ENCODE measurements at regions not wholly inside any gene's neighbourhood (a gene's known extent, or its start where the extent isn't known, plus 50 kb on each side); places are given as distances from the start of the nearest gene placed in this dataset.

DNA sequence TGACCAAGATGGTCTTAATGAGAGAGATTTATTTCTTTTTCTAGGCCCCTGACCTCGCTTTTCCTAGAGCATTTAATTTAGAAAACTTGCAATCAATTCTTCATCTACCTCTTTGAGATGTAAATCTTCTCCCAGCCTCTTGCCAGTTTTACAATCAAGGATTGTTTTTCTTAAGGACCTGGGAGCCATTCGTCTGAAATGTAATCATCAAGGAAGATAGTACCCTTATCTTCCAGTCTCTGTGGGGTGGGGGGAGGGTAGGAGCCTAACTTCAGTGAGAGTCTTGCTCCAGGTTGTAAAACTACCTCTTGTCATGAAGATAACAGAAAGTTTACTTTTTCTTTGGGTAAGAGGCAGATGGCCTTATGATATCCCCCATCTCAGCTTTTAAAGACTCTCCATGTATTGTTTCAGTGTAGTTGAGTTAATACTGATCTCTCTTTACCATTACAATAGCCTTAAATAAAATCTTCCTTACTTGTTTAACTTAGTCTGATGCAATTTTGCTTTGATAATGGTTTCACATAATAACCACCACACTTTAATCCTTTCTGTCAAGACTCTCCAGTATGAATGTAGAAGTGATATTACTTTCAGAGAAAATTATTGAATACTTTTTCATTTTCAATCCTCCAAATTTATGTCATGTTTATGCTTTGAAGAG, 110.2 kb upstream of the CPHXL start:
- TF ChIP-seq, protein P1, sequence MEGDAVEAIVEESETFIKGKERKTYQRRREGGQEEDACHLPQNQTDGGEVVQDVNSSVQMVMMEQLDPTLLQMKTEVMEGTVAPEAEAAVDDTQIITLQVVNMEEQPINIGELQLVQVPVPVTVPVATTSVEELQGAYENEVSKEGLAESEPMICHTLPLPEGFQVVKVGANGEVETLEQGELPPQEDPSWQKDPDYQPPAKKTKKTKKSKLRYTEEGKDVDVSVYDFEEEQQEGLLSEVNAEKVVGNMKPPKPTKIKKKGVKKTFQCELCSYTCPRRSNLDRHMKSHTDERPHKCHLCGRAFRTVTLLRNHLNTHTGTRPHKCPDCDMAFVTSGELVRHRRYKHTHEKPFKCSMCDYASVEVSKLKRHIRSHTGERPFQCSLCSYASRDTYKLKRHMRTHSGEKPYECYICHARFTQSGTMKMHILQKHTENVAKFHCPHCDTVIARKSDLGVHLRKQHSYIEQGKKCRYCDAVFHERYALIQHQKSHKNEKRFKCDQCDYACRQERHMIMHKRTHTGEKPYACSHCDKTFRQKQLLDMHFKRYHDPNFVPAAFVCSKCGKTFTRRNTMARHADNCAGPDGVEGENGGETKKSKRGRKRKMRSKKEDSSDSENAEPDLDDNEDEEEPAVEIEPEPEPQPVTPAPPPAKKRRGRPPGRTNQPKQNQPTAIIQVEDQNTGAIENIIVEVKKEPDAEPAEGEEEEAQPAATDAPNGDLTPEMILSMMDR (IDR thresholded peaks at IDR 0.05; ENCODE audit: borderline replicate concordance, extremely low read depth, insufficient read depth), result no peak
- DNase-seq (peak in 3 of 5 donors; percentile 19 to 63 (median 50)), FAIRE-seq (no peak)
- Histone ChIP-seq H3K4me1 (ENCODE audit: control insufficient read depth in 2 of 3, insufficient read depth in 2 of 3, low read depth in 1 of 3, low read length in 3 of 3) (no peaks in the 10 kb centered on the region), H3K9ac (ENCODE audit: low read length in 3 of 3) (no peak overlapping the region), H3K27ac (ENCODE audit: low read depth in 2 of 2, low read length in 2 of 2) (no peak overlapping the region), H3K36me3 (ENCODE audit: control insufficient read depth in 2 of 3, insufficient read depth in 3 of 3, low read length in 3 of 3) (no peaks in the 10 kb centered on the region), H3K4me3 (ENCODE audit: low read length in 3 of 3) (no peak overlapping the region), H3K9me3 (ENCODE audit: control insufficient read depth in 2 of 3, insufficient read depth in 1 of 3, low read length in 3 of 3) (no peaks in the 10 kb centered on the region), H3K27me3 (ENCODE audit: control insufficient read depth, insufficient read depth, low read length) (no peaks in the 10 kb centered on the region)
- intact Hi-C loops (cut with DNase I), result no loop called here

DNA sequence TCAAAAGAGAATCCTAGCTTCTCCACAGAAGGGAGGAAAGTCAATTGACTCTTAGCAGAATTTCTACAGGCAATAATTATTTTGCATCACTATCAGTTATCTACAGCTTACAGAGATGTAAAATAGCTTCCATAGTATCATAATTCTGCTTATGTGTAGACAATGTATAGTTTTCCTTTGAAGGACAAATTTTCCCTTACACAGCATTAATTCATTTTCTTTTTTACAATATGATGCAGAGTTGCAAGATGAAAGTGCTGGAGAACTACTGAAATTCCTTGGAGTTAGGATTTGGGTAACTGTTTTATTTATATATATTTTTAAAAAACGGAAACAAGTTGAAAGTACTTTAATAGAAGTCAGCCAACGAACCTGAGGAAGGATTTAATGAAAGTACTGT, 111.0 kb upstream of the CPHXL start:
- TF ChIP-seq, protein P1 (IDR thresholded peaks at IDR 0.05; ENCODE audit: borderline replicate concordance, extremely low read depth, insufficient read depth), result no peak
- Histone ChIP-seq H3K4me1 (ENCODE audit: control insufficient read depth in 2 of 3, insufficient read depth in 2 of 3, low read depth in 1 of 3, low read length in 3 of 3) (no peaks in the 10 kb centered on the region), H3K36me3 (ENCODE audit: control insufficient read depth in 2 of 3, insufficient read depth in 3 of 3, low read length in 3 of 3) (no peaks in the 10 kb centered on the region), H3K4me3 (ENCODE audit: low read length in 3 of 3) (no peak overlapping the region), H3K9me3 (ENCODE audit: control insufficient read depth in 2 of 3, insufficient read depth in 1 of 3, low read length in 3 of 3) (no peaks in the 10 kb centered on the region), H3K27me3 (ENCODE audit: control insufficient read depth, insufficient read depth, low read length) (no peaks in the 10 kb centered on the region), H3K9ac (ENCODE audit: low read length in 3 of 3) (no peak overlapping the region), H3K27ac (ENCODE audit: low read depth in 2 of 2, low read length in 2 of 2) (no peak overlapping the region)
- DNase-seq, result no peak
- FAIRE-seq, result no peak
- intact Hi-C loops (cut with DNase I), result no loop called here

GRCh38 chr16:75837681-75838080, 111.4 kb upstream of the CPHXL start:
- H3K36me3 ChIP-seq (ENCODE audit: control insufficient read depth in 2 of 3, insufficient read depth in 3 of 3, low read length in 3 of 3), result no peaks in the 10 kb centered on the region
- H3K27me3 ChIP-seq (ENCODE audit: control insufficient read depth, insufficient read depth, low read length), result no peaks in the 10 kb centered on the region
- H3K27ac ChIP-seq (ENCODE audit: low read depth in 2 of 2, low read length in 2 of 2), result no peak overlapping the region
- FAIRE-seq (no peak), DNase-seq (no peak)
- no peak overlapping the region for H3K4me3 ChIP-seq (ENCODE audit: low read length in 3 of 3)
- intact Hi-C loops (cut with DNase I), result no loop called here
- TF ChIP-seq, protein P1 (IDR thresholded peaks at IDR 0.05; ENCODE audit: borderline replicate concordance, extremely low read depth, insufficient read depth), result no peak
- H3K9ac ChIP-seq (ENCODE audit: low read length in 3 of 3), result no peak overlapping the region
- no peaks in the 10 kb centered on the region for H3K4me1 ChIP-seq (ENCODE audit: control insufficient read depth in 2 of 3, insufficient read depth in 2 of 3, low read depth in 1 of 3, low read length in 3 of 3)
- H3K9me3 ChIP-seq (ENCODE audit: control insufficient read depth in 2 of 3, insufficient read depth in 1 of 3, low read length in 3 of 3), result no peaks in the 10 kb centered on the region

DNA sequence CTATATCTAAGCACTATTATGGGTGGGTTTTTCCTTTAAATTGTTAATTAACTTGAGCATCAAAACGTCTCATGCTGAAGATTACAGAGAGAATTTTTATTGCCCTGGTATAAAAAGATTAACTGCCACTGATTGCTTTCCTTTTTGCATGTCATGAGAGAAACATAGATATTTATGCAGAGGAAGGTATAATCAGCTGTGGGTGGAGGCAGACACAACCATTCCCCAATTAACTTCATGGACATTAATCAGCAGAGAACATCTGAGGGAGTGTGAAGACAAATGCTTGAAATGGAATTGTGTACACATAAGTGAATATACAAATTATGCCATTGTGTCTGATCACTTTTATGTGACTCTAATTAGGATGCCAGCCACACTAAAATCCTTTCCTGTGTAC, 115.2 kb upstream of the CPHXL start:
- H3K9ac ChIP-seq (ENCODE audit: low read length in 3 of 3), result no peak overlapping the region
- no peaks in the 10 kb centered on the region for H3K4me1 ChIP-seq (ENCODE audit: control insufficient read depth in 2 of 3, insufficient read depth in 2 of 3, low read depth in 1 of 3, low read length in 3 of 3)
- no peak for DNase-seq
- no peak overlapping the region for H3K4me3 ChIP-seq (ENCODE audit: low read length in 3 of 3)
- intact Hi-C loops (cut with DNase I), result no loop called here
- no peaks in the 10 kb centered on the region for H3K36me3 ChIP-seq (ENCODE audit: control insufficient read depth in 2 of 3, insufficient read depth in 3 of 3, low read length in 3 of 3)
- H3K27me3 ChIP-seq (ENCODE audit: control insufficient read depth, insufficient read depth, low read length), result no peaks in the 10 kb centered on the region
- no peak for FAIRE-seq
- no peak overlapping the region for H3K27ac ChIP-seq (ENCODE audit: low read depth in 2 of 2, low read length in 2 of 2)
- H3K9me3 ChIP-seq (ENCODE audit: control insufficient read depth in 2 of 3, insufficient read depth in 1 of 3, low read length in 3 of 3), result no peaks in the 10 kb centered on the region
- TF ChIP-seq, protein P1 (IDR thresholded peaks at IDR 0.05; ENCODE audit: borderline replicate concordance, extremely low read depth, insufficient read depth), result no peak

Data from kidney (tissue), 13 donors.